GM19395 (cell line): ENCODE measurements at regions not wholly inside any gene's neighbourhood (a gene's known extent, or its start where the extent isn't known, plus 50 kb on each side); places are given as distances from the start of the nearest gene placed in this dataset.

Experiments
- ATAC-seq: cut with Tn5 transposase; IDR thresholded peaks from one replicate; pipeline ENCODE4 v1.9.1; 2021; ENCODE audit warnings: mild to moderate bottlenecking, moderate library complexity; ENCODE audit not compliant: unreplicated experiment

DNA sequence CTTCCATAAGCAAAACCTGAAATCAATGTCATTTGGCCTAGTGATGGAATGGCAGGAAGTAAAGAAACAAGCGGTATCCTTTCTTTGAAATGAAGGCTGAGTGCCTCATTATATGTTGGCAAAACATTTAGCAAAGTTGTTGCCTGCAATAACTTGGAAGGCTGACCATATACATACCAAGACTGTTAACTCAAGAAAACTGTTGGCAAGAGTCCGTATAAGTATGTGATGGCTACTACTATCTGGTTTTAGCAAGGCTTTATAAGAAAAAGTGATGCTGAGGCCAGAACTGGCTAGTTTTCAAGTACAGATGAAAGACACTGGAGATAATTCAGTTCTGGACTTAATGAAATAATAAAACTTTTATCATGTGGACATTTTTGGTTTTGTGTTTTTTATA is 356.2 kb downstream of the ZNF521 start:
- ATAC-seq: no peak

DNA sequence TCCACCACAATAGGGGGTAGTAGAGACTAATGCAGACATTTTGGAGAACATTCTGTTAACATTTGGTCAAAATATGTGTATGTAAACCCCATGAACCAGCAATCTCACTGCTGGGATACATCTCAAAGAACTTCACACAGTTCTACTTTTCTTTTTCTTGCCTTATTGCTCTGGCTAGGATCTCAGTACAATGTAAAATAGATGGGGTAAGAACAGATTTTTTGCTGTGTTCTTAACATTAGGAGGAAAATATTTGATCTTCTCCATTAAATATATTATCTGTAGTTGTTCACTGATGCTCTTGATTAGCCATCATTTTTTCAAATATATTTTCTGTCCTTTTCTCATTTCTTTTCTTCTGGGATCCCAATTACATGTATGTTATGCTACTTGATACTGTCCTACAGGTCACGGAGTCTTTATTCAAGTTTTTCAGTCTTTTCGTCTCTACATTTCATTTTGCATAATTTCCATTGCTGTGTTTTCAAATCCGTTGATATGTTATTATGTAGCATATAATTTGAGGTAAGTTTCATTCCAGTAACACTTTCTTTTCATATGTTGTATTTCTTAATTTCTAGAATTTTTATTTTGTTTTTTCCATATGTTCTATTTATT is 352.2 kb downstream of the ZNF521 start:
- no peak for ATAC-seq

DNA sequence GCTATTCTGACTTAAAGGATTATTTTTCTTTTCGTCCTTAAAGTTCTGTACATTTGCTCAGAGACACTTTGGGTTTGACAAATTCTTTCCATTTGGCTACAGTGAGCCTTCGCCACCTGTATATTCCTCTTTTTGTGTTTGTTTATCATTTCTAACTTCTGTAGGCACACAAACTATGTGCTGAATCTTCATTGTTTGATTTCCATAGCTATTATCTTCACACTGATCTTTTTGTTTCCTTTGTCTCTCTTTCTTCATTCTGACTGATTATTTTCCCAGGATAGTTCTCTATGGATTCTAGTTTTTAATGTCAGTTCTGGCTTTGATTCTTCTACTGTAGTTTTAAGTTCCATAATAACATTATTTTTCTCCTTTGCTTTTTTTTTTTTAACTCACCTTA is 350.2 kb downstream of the ZNF521 start:
- ATAC-seq: no peak

DNA sequence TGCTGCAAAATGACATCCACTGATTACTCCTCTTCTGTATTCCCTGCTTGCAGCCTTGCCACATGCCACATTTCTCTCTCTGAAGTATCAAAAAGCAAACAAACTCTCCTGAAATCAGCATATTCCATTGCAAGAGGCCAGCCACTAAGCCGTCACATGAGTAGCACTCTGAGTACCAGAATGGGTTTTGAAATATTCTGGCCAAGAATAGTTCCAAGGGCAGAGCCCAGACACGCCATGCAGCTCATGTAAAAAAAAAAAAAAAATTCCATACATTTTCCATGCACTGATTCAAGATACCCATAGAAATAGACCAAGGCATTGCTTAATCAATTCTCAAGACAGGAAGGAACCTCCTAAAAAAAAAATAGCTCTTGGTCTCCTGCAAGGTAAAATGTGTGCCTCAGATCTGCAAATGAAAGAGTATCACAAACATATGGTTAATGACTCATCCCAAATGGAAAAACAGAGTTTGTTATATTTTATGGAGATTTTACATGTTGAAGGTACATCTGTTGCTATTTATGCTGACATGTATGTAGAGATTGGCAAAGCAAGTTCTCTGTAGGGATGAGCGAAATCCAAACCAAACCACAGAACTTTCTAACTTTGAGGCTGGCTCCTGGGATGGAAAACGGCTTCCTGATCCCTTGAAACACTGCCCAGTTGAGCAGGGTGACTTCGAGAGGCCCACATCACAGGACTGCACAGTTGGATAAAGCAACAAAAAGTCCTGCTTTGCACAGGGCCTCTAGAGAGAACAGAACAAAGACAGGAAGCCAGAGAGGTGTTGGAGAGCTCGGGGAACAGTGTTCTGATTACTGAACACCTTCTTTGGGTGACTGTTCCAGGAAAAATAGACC is 346.2 kb downstream of the ZNF521 start:
- ATAC-seq: no peak

DNA sequence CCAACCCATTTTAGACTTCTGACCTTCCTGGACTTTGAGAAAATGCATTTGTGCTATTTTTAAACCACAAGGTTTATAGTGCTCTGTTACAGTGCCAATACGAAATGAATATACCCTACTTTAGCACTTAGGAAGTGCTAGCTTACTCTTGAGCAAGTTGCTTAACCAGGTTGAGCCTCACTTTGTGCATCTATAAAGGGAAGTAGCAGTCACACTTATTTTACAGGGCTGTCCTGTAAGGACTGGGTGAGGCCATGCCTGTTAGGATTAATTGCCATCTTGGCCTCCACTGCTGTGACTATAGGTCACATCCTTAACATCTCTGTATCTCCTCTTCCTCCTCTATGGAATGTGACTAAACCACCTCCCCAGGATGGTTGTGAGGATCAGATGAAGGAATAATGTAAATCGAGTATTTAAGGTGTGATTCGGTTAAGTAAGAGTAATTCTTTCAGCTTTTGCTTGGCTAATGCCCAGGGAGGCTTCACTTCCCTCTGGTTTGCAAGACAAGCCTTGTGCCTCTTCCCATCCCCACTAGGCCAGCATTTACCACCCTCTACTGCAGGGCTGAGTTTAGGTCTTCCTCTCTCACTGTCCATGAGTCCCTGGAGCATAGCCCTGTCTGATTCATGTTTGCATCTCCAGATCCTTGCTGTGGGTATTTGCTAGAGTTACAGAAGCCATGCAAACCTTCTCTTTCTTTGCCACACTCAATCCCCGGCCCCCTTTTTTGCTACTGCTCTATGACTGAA is 341.2 kb downstream of the ZNF521 start:
- ATAC-seq: no peak
